NCI-H2107 treated with DMSO at 0.1 percent for 48 hours (cell line): ENCODE measurements at regions not wholly inside any gene's neighbourhood (a gene's known extent, or its start where the extent isn't known, plus 50 kb on each side); places are given as distances from the start of the nearest gene placed in this dataset.

Experiments
- DNase-seq: peaks from one replicate; lab custom pipeline; 2025; ENCODE audit not compliant: unreplicated experiment; lab: John Stamatoyannopoulos, UW

- no peak for DNase-seq
Measured at GRCh38 chr2:76330865-76331264, 620.1 kb upstream of the GCFC2 start.

GRCh38 chr2:76326636-76327035, 615.9 kb upstream of the GCFC2 start:
- no peak for DNase-seq

DNA sequence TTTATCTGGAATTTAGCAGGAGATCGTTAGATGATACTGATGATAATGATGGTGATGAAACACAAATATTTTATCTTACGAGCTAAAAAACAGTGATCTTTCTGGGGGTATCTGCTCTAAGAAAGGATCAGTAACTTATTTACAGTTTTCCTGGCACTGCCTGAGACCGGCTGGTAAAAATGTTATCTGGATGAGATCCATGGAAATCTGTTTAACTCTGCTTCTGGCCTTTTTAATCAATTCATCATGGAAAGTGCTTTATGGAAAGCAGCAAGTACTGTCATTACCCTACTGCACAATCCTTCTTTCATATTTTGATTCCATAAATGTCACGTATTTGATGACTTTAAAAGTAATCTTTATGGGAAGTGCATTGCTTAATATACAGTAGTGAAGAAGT, 612.7 kb upstream of the GCFC2 start:
- DNase-seq, result no peak

GRCh38 chr2:76320716-76321115, 610.0 kb upstream of the GCFC2 start:
- no peak for DNase-seq

GRCh38 chr2:76318848-76319360, 608.2 kb upstream of the GCFC2 start:
- DNase-seq, result no peak

- peak; percentile 77 for DNase-seq
Measured at GRCh38 chr2:76316691-76317090, 606.0 kb upstream of the GCFC2 start.

DNA sequence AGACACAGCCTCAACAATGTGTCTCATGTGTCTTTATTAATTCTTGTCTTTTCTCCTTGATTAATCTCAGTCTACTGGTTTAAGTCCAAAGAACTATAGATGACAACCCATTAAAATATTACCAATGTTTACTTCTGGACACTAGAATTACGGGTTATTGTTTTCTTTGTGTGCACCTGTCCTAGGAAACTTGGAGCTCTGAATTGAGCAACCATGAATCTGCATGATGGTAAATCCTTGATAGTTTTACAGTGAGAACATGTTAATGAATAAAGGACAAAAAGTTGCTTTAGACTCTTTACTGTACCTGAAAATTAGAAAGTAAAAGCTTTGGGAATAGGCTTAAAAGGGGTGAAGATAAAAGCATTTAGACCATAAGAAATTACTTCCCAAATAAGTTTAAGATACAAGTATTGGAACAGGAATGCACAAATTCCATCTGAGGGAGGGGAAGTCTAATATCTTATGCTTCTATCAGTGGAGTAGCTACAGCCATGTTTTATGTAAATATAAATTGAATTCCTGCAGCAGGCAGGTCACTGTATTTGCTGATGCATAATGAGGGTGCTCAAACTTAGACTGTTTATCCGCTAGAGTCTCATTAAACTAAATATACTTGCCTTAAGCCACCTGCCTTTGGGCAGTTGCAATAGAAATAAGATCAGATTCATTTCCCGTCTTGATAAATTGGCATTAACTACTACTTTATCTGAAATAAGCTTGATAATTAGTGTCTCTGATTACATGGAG, 603.7 kb upstream of the GCFC2 start:
- no peak for DNase-seq

- DNase-seq, result no peak
Measured at GRCh38 chr2:76312236-76312635, 601.5 kb upstream of the GCFC2 start.

- no peak for DNase-seq
Measured at GRCh38 chr2:76311728-76312127, 601.0 kb upstream of the GCFC2 start.

DNA sequence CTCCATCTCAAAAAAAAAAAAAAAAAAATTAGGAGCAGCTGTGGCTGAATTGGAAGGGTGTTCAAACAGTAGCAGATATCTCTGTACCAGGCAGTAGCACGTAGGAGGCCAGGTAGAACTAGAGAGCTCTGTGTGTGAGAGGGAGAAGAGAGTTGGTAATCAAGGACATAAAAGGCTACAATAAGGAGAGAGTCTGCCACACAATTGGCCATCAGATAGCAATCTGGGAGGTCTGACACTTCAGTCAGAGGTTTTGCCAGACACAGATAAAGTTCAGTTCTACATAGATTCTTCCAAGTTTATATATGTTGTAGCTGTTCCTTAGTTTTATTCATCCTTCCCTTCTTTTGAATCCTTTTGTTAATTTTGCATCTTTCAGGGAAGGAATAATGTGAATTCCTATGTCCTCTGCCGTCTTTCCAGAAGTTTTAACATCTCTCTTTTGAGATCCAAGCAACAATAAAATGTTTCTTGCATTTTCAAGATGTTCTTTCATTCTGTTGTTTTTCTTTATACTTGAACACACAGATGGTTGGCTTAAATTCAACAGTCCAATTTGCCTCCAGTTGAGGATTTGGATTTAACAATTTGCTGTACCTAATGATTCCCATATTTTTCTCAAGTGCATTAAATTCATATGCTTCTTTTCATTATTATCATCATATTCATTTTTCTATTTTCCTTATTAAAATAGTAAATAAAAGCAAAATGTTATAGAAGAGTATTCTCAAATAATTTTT, 600.3 kb upstream of the GCFC2 start:
- no peak for DNase-seq

DNA sequence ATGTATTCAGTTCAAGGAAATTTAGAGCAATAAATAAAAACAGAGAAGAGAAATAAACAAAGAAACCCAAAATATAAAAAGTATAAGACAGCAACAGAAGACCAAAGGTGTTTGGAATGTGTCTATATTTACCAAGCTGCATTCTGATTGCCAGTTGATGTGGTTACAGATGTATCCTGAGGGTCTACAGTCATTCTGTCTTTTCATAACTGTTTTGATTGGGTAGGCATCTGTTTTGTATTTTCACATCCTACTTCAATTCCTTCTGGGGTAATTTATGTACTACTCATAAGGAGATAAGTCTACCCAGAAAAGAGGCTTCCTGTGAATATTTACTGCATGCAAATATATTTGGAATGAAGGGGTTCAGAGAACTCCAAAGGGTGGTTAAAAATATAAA, 596.8 kb upstream of the GCFC2 start:
- DNase-seq, result no peak

DNA sequence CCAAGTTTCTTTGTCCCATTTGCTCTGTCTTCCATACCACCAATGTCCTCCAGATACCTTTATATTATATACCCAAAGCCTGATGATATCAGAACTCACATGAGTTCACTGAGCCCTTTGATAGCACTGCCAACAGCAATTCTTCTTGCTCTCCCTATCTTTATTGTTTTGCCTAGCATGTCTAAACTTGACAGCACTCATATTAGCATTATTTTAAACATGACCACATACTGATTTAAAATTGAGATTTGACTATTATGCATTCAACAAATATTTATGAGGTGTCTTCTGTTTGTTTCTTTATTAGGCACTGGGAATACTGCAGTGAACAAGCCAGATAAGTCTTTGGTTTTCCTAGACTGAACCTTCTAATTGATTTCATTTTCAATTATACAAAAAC, 587.3 kb upstream of the GCFC2 start:
- DNase-seq, result no peak

GRCh38 chr2:76296438-76296837, 585.7 kb upstream of the GCFC2 start:
- DNase-seq, result no peak

- no peak for DNase-seq
Measured at GRCh38 chr2:76295762-76296161, 585.0 kb upstream of the GCFC2 start.

- no peak for DNase-seq
Measured at GRCh38 chr2:76288598-76288997, 577.9 kb upstream of the GCFC2 start.

- DNase-seq, result no peak
Measured at GRCh38 chr2:76288146-76288545, 577.4 kb upstream of the GCFC2 start.

DNA sequence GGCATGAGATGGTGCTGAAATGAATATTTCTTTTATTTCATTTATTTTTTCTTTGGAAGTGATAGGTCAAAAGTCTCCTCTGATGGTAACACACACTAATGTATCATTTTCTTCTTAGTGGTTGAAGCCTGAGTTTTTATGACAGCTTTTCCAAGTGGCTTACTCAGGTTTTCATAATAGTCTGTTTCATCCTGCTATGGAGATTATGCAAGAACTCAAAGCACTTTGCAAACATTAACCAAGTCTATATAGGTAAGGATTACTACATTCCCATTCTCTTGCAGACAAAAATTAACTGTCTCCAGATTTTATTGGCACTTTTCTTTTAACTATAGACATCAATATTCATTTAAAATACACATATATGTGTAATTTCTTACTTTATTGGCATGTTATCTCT, 572.6 kb upstream of the GCFC2 start:
- no peak for DNase-seq

DNA sequence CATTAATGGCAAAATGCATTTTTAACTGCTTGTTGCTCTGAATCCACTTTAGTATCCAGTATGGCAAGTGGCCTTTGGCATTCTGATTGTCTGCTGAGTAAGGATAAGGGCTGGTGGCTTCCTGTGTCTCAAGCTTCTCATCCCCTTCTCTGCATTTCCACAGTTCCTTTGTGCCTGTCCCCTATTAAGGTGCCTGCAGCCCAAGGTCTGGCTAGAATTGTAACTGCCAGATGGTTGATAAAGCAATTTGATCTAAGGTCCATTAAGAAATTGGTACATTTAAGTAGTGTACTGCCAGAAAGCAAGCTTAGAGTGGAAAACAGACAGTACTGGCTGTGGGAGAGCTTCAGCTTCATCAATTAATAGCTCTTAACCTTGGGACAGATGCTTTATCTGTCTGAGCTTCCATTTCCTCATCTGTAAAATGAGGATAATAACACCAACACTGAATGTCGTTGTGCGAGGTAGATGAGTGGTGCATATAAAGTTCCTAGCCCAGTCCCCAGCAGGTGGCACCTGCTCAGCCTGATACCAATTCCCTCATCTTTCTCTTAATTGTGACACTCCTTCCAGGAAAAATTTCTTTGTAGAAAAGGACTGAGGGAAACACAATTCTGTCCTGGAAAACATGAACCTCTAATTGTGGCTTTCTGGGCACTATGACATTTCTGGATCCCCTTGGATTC, 570.6 kb upstream of the GCFC2 start:
- no peak for DNase-seq

GRCh38 chr2:76280686-76281085, 570.0 kb upstream of the GCFC2 start:
- DNase-seq, result no peak

GRCh38 chr2:76279142-76279541, 568.4 kb upstream of the GCFC2 start:
- DNase-seq, result no peak

DNA sequence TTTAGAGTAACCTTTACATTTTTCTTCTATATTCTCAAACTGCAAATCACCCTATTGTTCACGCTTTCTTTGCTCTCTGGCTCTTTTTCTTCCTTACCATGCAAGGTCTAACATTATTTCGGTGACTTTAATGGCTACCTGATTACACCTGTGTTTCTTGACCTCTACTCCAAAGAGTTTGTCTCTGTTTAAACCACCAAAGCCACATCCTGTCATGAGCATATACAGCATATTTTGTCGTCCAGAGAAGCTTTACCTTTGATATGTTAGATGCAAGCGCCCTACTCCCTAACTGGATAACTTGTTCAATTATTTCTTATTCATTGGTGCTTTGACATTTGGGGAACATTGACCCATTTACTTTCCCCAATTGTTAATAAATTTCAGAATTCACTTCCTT, 565.1 kb upstream of the GCFC2 start:
- no peak for DNase-seq

GRCh38 chr2:76274676-76275075, 564.0 kb upstream of the GCFC2 start:
- no peak for DNase-seq
